C4-2B (cell line): ENCODE measurements at regions not wholly inside any gene's neighbourhood (a gene's known extent, or its start where the extent isn't known, plus 50 kb on each side); places are given as distances from the start of the nearest gene placed in this dataset.

Experiments used
- H3K27ac ChIP-seq: fragments of 450-650 bp; 2 replicates; pipeline ENCODE4 v1.5.1; 2017
- ZFX ChIP-seq: fragments of 450-650 bp; IDR thresholded peaks from 2 replicates; pipeline ENCODE4 v1.6.1; 2017
- TF ChIP-seq, protein P1 (sequence below): fragments of 450-650 bp; conservative IDR thresholded peaks from 2 replicates; pipeline ENCODE4 v1.5.1; 2017; ENCODE audit warnings: mild to moderate bottlenecking

DNA sequence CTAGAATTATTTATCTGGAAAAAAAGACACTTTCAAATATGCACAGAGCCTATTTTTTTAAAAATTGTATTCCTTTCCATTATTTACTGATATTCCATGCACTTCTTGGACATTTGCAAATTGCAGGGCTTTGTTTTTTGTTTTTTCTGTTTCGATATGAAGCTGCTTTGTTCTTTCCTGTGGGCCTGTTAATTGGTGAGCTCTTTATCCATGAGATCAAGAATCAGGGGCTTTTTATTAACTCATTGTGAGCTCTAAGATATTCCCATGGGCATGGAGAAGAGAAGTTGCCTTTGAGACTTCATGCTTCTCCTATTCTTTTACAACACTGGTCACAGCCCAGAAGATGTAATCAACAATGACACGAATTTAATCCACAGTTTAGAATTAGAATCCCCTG is 145.1 kb downstream of the SAMD5 start:
- TF ChIP-seq, protein P1, sequence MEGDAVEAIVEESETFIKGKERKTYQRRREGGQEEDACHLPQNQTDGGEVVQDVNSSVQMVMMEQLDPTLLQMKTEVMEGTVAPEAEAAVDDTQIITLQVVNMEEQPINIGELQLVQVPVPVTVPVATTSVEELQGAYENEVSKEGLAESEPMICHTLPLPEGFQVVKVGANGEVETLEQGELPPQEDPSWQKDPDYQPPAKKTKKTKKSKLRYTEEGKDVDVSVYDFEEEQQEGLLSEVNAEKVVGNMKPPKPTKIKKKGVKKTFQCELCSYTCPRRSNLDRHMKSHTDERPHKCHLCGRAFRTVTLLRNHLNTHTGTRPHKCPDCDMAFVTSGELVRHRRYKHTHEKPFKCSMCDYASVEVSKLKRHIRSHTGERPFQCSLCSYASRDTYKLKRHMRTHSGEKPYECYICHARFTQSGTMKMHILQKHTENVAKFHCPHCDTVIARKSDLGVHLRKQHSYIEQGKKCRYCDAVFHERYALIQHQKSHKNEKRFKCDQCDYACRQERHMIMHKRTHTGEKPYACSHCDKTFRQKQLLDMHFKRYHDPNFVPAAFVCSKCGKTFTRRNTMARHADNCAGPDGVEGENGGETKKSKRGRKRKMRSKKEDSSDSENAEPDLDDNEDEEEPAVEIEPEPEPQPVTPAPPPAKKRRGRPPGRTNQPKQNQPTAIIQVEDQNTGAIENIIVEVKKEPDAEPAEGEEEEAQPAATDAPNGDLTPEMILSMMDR, result no peak
- TF ChIP-seq ZFX, result no peak
- H3K27ac ChIP-seq, result no peak overlapping the region

DNA sequence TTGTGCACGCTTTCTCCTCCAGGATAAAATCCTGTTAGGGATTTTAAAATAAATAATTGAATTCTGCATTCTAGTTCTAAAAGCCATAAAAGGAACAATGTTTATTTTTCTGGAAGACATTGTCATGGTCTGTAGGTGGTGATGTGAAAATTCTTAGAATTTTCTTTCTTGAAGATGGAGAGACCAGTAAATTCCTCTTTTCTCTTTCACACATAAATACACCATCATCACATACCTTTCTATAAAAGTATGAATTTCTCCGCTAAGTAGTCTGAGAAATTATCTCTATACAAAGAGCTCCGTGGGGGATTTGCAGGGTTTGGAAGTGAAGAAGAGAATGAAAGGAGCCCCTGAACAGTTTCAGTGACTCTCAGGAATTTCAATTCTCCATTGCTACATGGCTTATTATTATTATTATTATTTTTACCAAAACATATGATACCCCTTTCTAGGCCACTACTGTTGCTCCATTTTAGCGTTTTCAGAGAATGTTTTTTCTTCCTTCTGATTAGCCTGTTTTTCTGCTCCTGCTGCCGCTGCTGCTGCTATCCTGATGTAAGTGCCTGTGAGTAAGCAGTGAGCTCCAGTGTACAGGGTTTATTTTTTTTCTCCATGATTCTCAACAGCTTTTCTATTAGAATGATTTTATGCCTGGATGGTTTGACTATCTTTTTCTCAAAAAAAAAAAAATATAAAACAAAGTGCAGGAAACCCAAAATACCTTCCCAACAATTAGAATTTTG is 145.8 kb downstream of the SAMD5 start:
- TF ChIP-seq, protein P1, result no peak
- TF ChIP-seq ZFX, result no peak
- H3K27ac ChIP-seq, result no peak overlapping the region

- no peak for TF ChIP-seq ZFX
- TF ChIP-seq, protein P1, result no peak
- H3K27ac ChIP-seq, result no peak overlapping the region
Observed at GRCh38 chr6:147660334-147661311, 152.1 kb downstream of the SAMD5 start.

DNA sequence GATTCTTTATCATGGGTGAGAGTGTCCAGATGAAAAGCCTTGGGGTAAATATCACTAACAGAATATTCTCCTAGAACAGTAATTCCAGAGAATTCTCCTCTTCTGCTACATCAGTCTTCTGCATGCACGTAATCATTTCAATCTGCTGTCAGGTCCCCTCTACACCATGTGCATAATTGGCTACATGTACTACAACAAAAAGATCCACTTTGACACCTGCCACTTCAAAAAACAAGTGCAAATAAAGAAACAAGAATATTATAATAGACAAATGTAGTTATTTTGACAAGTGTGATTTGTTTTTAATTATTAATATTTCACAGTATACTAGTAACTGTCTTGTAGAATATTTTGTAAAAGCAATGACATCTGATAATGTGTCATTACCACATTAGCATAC is 154.2 kb downstream of the SAMD5 start:
- H3K27ac ChIP-seq, result no peak overlapping the region
- TF ChIP-seq, protein P1, result no peak
- TF ChIP-seq ZFX, result no peak

GRCh38 chr6:147664092-147664491 is 155.6 kb downstream of the SAMD5 start:
- no peak for TF ChIP-seq ZFX
- TF ChIP-seq, protein P1, result no peak

DNA sequence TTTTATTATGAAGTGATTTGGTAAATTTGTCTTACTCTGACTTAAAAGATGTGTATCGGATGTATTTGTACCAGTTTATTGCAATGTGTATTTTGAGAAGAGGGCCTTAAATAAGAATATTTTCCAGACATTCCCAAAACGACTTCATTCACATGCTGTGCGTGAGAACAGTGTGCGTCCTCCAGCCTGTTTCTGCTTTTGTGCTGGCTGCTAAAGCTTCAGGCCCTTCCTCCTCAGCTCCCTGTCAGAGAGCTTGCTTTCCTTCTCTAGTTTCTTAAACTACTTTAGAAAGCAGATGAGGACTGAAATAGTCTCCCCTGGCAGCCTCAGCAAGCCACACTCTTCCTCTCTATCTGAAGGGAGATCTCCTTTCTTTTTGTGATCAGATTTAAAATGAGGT is 157.8 kb downstream of the SAMD5 start:
- no peak overlapping the region for H3K27ac ChIP-seq
- no peak for TF ChIP-seq ZFX
- TF ChIP-seq, protein P1, result no peak

More at GRCh38 chr6:147664092-147664491, 155.6 kb downstream of the SAMD5 start:
- no peak overlapping the region for H3K27ac ChIP-seq

- H3K27ac ChIP-seq, result no peak overlapping the region
- TF ChIP-seq, protein P1, result no peak
- TF ChIP-seq ZFX, result no peak
Observed at GRCh38 chr6:147667082-147667481, 158.6 kb downstream of the SAMD5 start.
